Right atrium auricular region (tissue), 2 donors: ENCODE measurements at regions not wholly inside any gene's neighbourhood (a gene's known extent, or its start where the extent isn't known, plus 50 kb on each side); places are given as distances from the start of the nearest gene placed in this dataset.

ENCODE experiments used
- DNase-seq: peaks from one replicate; pipeline ENCODE4 v3.0.0-alpha.2; 2019; ENCODE audit warnings: low spot score
- H3K27ac ChIP-seq, 2 donors: fragments of 200-600 bp; sonication (generic); 1 replicate in 1 of 2; 2 replicates in 1 of 2; pipeline ENCODE4 v1.5.1; 2016 to 2019
- H3K27me3 ChIP-seq, 2 donors: fragments of 200-600 bp; sonication (generic); one replicate each; pipeline versions ENCODE4 v1.5.1 to v1.6.0; 2017 to 2019
- H3K36me3 ChIP-seq: fragments of 200-600 bp; sonication (generic); one replicate; pipeline ENCODE4 v1.5.1; 2016
- H3K4me1 ChIP-seq, 2 donors: fragments of 200-600 bp; sonication (generic); one replicate each; pipeline versions ENCODE4 v1.5.1 to v1.6.0; 2017 to 2019
- H3K4me3 ChIP-seq, 2 donors: fragments of 200-600 bp; sonication (generic); 1 replicate in 1 of 2; 2 replicates in 1 of 2; pipeline ENCODE4 v1.5.1; 2017 to 2019; ENCODE audit warnings: mild to moderate bottlenecking in 1 of 2, moderate library complexity in 1 of 2
- H3K9me3 ChIP-seq, 2 donors: fragments of 200-600 bp; sonication (generic); one replicate each; pipeline ENCODE4 v1.5.1; 2019
- TF ChIP-seq, protein P1 (sequence below), 2 donors: fragments of 200-600 bp; sonication (generic); IDR thresholded peaks; one replicate each; pipeline ENCODE4 v1.5.1; 2019; ENCODE audit warnings: antibody characterized with exemption in 2 of 2

DNA sequence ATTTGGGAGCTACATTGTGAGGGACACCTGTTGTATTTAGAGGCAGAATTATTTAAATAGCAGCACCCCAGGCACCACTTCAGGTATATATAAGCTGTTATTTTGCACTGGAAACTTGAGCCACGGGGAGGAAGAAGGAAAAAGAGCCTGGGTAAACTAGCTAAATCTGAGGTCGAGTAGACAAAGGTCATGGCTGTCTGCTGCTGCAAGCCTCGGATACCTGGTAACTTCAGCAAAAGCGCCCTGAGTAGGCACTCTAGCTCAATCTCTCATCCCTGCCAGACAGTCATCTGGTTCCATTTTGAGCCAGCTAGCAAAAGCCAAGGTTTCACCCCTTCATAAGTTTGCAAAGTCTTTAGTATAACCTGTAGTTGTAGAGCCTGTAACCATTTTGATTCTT lies 101.9 kb upstream of the ZNF644 start:
- no peaks in the 10 kb centered on the region for H3K36me3 ChIP-seq
- no peak overlapping the region for H3K4me3 ChIP-seq
- DNase-seq: no peak
- H3K27me3 ChIP-seq: no peaks in the 10 kb centered on the region
- no peak overlapping the region for H3K27ac ChIP-seq
- TF ChIP-seq, protein P1, sequence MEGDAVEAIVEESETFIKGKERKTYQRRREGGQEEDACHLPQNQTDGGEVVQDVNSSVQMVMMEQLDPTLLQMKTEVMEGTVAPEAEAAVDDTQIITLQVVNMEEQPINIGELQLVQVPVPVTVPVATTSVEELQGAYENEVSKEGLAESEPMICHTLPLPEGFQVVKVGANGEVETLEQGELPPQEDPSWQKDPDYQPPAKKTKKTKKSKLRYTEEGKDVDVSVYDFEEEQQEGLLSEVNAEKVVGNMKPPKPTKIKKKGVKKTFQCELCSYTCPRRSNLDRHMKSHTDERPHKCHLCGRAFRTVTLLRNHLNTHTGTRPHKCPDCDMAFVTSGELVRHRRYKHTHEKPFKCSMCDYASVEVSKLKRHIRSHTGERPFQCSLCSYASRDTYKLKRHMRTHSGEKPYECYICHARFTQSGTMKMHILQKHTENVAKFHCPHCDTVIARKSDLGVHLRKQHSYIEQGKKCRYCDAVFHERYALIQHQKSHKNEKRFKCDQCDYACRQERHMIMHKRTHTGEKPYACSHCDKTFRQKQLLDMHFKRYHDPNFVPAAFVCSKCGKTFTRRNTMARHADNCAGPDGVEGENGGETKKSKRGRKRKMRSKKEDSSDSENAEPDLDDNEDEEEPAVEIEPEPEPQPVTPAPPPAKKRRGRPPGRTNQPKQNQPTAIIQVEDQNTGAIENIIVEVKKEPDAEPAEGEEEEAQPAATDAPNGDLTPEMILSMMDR (IDR thresholded peaks at IDR 0.05): no peak
- no peaks in the 10 kb centered on the region for H3K4me1 ChIP-seq
- no peaks in the 10 kb centered on the region for H3K9me3 ChIP-seq

DNA sequence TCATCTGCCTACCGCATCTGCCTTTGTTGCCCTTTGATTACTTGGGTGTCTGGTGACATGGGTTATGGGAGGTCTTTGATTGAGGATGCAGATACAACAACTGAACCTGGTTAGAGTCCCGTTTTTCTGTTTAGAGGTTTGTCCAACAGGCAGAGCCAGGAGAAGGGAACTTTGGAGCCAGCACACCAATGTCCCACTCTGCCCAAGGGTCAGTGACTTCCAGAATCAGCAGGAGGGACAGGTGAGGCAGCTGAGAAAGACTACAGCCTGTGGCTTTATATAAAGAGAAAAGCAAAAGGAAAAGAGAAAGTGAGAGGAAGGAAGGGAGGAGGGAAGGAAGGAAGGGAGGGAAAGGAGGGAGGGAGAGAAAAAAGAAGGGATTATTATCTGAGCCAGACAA lies 101.5 kb upstream of the ZNF644 start:
- no peaks in the 10 kb centered on the region for H3K9me3 ChIP-seq
- no peak for DNase-seq
- TF ChIP-seq, protein P1 (IDR thresholded peaks at IDR 0.05): no peak
- no peaks in the 10 kb centered on the region for H3K27me3 ChIP-seq
- no peaks in the 10 kb centered on the region for H3K4me1 ChIP-seq
- no peak overlapping the region for H3K27ac ChIP-seq
- no peaks in the 10 kb centered on the region for H3K36me3 ChIP-seq
- H3K4me3 ChIP-seq: no peak overlapping the region

DNA sequence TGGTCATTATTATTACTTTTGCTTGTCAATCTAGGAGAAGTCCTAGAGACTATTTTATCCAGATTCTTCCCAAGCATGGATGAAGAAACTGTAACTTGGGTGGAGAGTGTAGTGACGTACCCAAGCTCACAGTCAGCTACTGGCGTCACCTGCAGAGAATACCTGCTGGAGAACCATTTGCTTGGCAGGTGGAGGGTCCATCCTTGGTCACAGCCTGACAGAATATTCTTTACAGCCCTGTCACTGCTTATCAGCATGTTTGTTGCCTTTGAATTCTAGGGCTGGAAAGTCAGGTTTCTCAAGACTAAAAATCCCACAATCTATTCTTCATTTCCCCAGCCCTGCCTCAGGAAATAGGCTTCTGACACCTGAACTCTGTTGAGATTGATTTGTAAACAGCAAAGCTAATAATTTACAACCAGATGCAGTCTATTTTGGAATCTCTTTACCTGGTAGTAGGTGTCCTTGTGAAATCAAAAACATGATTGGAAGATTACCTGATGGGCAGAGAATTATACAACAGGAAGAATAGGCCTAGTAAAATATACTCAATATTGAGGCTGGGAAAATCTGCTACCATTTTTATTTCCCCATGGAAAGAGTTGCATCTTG lies 100.4 kb upstream of the ZNF644 start:
- no peak overlapping the region for H3K4me3 ChIP-seq
- H3K36me3 ChIP-seq: no peaks in the 10 kb centered on the region
- no peak for DNase-seq
- H3K27ac ChIP-seq: no peak overlapping the region
- TF ChIP-seq, protein P1 (IDR thresholded peaks at IDR 0.05): no peak
- no peaks in the 10 kb centered on the region for H3K27me3 ChIP-seq
- no peaks in the 10 kb centered on the region for H3K4me1 ChIP-seq
- H3K9me3 ChIP-seq: no peaks in the 10 kb centered on the region

DNA sequence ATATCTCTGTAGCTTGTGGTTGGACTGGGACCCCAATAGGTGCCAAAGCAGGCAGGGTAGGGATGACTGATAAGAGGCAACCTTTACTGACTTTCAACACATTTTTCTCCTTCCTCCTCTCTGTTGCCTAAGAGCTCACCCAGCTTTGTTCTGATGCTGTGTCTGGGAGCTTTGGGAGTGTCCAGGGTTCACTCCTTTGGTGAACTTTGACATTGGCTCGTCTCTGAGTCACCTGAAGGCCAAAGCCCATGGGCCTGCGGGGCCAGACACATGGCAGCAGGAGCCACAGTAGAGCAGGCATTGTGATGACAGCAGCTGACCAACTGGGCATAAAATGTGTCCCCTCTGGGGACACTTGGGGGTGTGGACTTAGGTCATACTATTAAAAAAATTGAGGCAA lies 99.5 kb upstream of the ZNF644 start:
- TF ChIP-seq, protein P1 (IDR thresholded peaks at IDR 0.05): no peak
- Histone ChIP-seq H3K4me1 (no peaks in the 10 kb centered on the region), H3K36me3 (no peaks in the 10 kb centered on the region), H3K27ac (no peak overlapping the region), H3K4me3 (no peak overlapping the region), H3K27me3 (no peaks in the 10 kb centered on the region), H3K9me3 (no peaks in the 10 kb centered on the region)
- DNase-seq: no peak

DNA sequence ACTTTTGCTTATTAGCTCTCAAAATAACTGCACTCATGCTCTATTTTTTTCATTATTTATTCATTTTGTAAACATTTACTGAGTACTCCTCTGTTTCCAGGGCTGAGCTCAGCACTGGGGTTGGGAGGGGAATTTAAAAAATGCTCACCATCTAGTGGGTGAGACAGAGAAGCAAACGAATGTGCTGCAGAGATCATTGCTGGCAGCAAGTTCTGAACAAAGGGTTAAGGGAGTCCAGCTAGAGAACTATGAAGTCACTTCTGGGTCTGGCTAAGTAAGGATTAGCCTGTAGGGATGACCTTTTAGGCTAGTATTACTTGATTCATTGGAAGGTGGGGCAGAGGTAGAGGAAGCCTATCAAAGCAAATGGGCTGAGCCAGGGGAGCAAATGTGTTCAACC lies 99.1 kb upstream of the ZNF644 start:
- no peaks in the 10 kb centered on the region for H3K9me3 ChIP-seq
- no peaks in the 10 kb centered on the region for H3K27me3 ChIP-seq
- no peak overlapping the region for H3K27ac ChIP-seq
- no peaks in the 10 kb centered on the region for H3K36me3 ChIP-seq
- H3K4me1 ChIP-seq: no peaks in the 10 kb centered on the region
- no peak for DNase-seq
- TF ChIP-seq, protein P1 (IDR thresholded peaks at IDR 0.05): no peak
- no peak overlapping the region for H3K4me3 ChIP-seq

DNA sequence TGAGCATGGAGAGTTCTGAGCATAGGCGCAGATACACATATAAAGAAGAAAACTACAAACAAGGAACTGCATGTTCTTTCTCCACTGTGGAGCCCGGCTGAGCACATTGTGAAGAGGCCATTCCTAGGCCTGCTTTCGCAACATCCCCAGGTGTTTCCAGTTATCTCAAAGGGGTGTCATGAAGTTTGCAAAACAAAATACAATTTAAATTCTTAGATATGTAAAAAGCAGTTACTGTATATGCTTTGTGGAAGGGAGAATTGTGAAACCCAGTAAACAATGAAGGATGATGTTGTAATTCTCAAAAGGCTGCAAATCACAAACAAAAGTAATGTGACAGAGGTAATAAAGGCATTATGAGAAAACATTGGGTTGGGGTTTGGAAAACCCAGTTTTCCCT lies 98.6 kb upstream of the ZNF644 start:
- no peaks in the 10 kb centered on the region for H3K9me3 ChIP-seq
- DNase-seq: no peak
- H3K4me3 ChIP-seq: no peak overlapping the region
- no peaks in the 10 kb centered on the region for H3K36me3 ChIP-seq
- TF ChIP-seq, protein P1 (IDR thresholded peaks at IDR 0.05): no peak
- no peaks in the 10 kb centered on the region for H3K4me1 ChIP-seq
- no peak overlapping the region for H3K27ac ChIP-seq
- no peaks in the 10 kb centered on the region for H3K27me3 ChIP-seq
